A673 (cell line): ENCODE measurements at regions not wholly inside any gene's neighbourhood (a gene's known extent, or its start where the extent isn't known, plus 50 kb on each side); places are given as distances from the start of the nearest gene placed in this dataset.

Source experiments
- BruUV-seq: library from RNA; stranded (reverse); fragments of 400-500 nt; replicated peaks from 2 replicates; lab custom pipeline; 2021; lab: Mats Ljungman, UMichigan
- CTCF ChIA-PET: fragments of 300-600 bp; sonication (Branson Sonifier 250); formaldehyde crosslinking; loops from one replicate; lab custom pipeline; 2022; ENCODE audit warnings: antibody characterized with exemption; lab: Charles Lee
- POLR2A ChIA-PET: fragments of 300-600 bp; sonication (Branson Sonifier 250); formaldehyde crosslinking; loops from one replicate; lab custom pipeline; 2022; ENCODE audit warnings: antibody characterized with exemption; ENCODE audit not compliant: low non-redundant PET; lab: Charles Lee
- DNase-seq: peaks from one replicate; pipeline ENCODE4 v3.0.0-alpha.2; 2015; ENCODE audit warnings: low spot score
- H3K27ac ChIP-seq: fragments of 200-600 bp; sonication (generic); 2 replicates; pipeline ENCODE4 v1.5.1; 2016; ENCODE audit warnings: mixed run types, low read depth, mild to moderate bottlenecking, mixed read lengths, antibody characterized with exemption, low read length; ENCODE audit not compliant: poor library complexity, severe bottlenecking
- H3K27me3 ChIP-seq: fragments of 200-600 bp; sonication (generic); replicated peaks from 2 replicates; pipeline ENCODE4 v1.6.1; 2017; ENCODE audit warnings: mixed run types, low read depth, mild to moderate bottlenecking, mixed read lengths, antibody characterized with exemption, low read length; ENCODE audit not compliant: insufficient read depth, poor library complexity
- H3K36me3 ChIP-seq: fragments of 200-600 bp; sonication (generic); 2 replicates; pipeline ENCODE4 v1.6.1; 2016; ENCODE audit warnings: mixed run types, mild to moderate bottlenecking, mixed read lengths, antibody characterized with exemption, low read length; ENCODE audit not compliant: insufficient read depth, poor library complexity, severe bottlenecking
- H3K4me1 ChIP-seq: fragments of 200-600 bp; sonication (generic); 2 replicates; pipeline ENCODE4 v1.6.1; 2017; ENCODE audit warnings: mixed run types, mild to moderate bottlenecking, mixed read lengths, antibody characterized with exemption, low read length; ENCODE audit not compliant: insufficient read depth, poor library complexity, severe bottlenecking
- H3K4me3 ChIP-seq: fragments of 200-600 bp; sonication (generic); 2 replicates; pipeline ENCODE4 v1.5.1; 2016; ENCODE audit warnings: low read depth, mixed run types, mild to moderate bottlenecking, mixed read lengths, low read length; ENCODE audit not compliant: poor library complexity, severe bottlenecking
- H3K9me3 ChIP-seq: fragments of 200-600 bp; sonication (generic); 2 replicates; pipeline ENCODE4 v1.6.1; 2016; ENCODE audit warnings: mixed run types, low read depth, mild to moderate bottlenecking, mixed read lengths, antibody characterized with exemption, low read length; ENCODE audit not compliant: poor library complexity, severe bottlenecking
- CTCF ChIP-seq: fragments of 300-800, 200-600 bp; sonication (generic); conservative IDR thresholded peaks from 2 replicates; pipeline ENCODE4 v1.5.1; 2017; ENCODE audit warnings: low read depth, mild to moderate bottlenecking, antibody characterized with exemption, low read length, moderate library complexity, mixed read lengths
- EZH2 ChIP-seq: fragments of 200-600 bp; sonication (generic); IDR thresholded peaks from 2 replicates; pipeline ENCODE4 v1.6.1; 2017; ENCODE audit warnings: borderline replicate concordance, low read depth, mild to moderate bottlenecking, mixed read lengths, antibody characterized with exemption, low read length; ENCODE audit not compliant: poor library complexity, severe bottlenecking
- intact Hi-C: fragments of 100-400 bp; cut with micrococcal nuclease; formaldehyde crosslinking; loops from one replicate; pipeline ENCODE4 v1.10.0; 2022; ENCODE audit not compliant: unreplicated experiment

GRCh38 chr14:25406818-25407217 is 356.9 kb upstream of the STXBP6 start:
- ChIA-PET POLR2A (no interaction called here), CTCF (interaction anchor here (0.9 to 1.1 kb wide), 2 partner anchors 98 to 696 kb away, joined by 3 to 4 read pairs; no protein-coding TSS in a partner anchor)
- TF ChIP-seq CTCF (peak; percentile 82), EZH2 (no peak)
- Histone ChIP-seq H3K9me3 (no peaks in the 10 kb centered on the region), H3K27me3 (peaks cover 8% of the 10 kb centered on the region), H3K4me3 (no peak overlapping the region), H3K36me3 (no peaks in the 10 kb centered on the region), H3K27ac (no peak overlapping the region), H3K4me1 (peaks cover 6% of the 10 kb centered on the region)
- DNase-seq, result peak; percentile 83
- intact Hi-C loops, result loop anchor here (2.0 kb wide), 2 partner anchors 672 to 696 kb away; no protein-coding TSS in a partner anchor
- no TSS peak for BruUV-seq

GRCh38 chr14:25400607-25401206 is 350.8 kb upstream of the STXBP6 start:
- no TSS peak for BruUV-seq

GRCh38 chr14:25396128-25396527 is 346.2 kb upstream of the STXBP6 start:
- intact Hi-C loops, result no loop called here
- no TSS peak for BruUV-seq
- Histone ChIP-seq H3K36me3 (no peaks in the 10 kb centered on the region), H3K4me1 (peaks cover 36% of the 10 kb centered on the region), H3K9me3 (no peaks in the 10 kb centered on the region), H3K27me3 (no peaks in the 10 kb centered on the region), H3K4me3 (no peak overlapping the region), H3K27ac (peak overlapping the region; percentile 78)
- no peak for TF ChIP-seq EZH2
- TF ChIP-seq CTCF, result no peak
- DNase-seq, result peak; percentile 87
- POLR2A ChIA-PET, result no interaction called here
- CTCF ChIA-PET, result interaction anchor here (1.0 to 1.2 kb wide), 2 partner anchors 15 to 24 kb away, joined by 3 to 4 read pairs; no protein-coding TSS in a partner anchor

More at GRCh38 chr14:25400607-25401206, 350.8 kb upstream of the STXBP6 start:
- Histone ChIP-seq H3K36me3 (no peaks in the 10 kb centered on the region), H3K27me3 (peaks cover 8% of the 10 kb centered on the region), H3K4me1 (peaks cover 31% of the 10 kb centered on the region), H3K9me3 (no peaks in the 10 kb centered on the region), H3K27ac (no peak overlapping the region), H3K4me3 (no peak overlapping the region)
- ChIA-PET CTCF (interaction anchor here (0.7 to 1.6 kb wide), 5 partner anchors 11 to 721 kb away, joined by 3 to 8 read pairs (median 7); no protein-coding TSS in a partner anchor), POLR2A (interaction anchor here (0.6 to 0.7 kb wide), 2 partner anchors 93 to 590 kb away, joined by 3 read pairs; no protein-coding TSS in a partner anchor)
- DNase-seq, result peak; percentile 79
- TF ChIP-seq EZH2 (no peak), CTCF (peak; percentile 87)
- intact Hi-C loops, result loop anchor here (1.0 to 5.0 kb wide), 3 partner anchors 249 to 594 kb away; partner anchors contain the start of gene STXBP6
